ENCODE measurements at regions not wholly inside any gene's neighbourhood (a gene's known extent, or its start where the extent isn't known, plus 50 kb on each side); places are given as distances from the start of the nearest gene placed in this dataset.

DNA sequence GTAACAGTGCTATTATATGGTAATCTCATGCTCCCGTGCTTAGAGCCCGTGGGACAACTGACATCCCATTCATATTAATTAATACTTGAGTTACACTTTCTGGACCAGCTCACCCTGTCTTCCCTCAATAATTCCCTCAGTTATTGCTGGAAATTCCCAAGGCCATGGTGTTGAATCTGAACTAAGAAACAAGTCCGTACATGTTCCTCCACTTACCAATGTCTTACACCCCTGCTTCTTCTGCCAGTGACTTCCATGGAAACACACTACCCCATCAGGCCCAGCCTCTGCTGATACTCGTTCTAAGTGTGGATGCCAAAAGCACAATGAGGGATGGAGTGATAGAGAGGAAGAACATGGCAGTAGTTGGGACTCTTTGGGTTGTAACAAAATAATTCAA is 193.7 kb downstream of the RND3 start:
- ATAC-seq (replicated peaks in 1 of 2) (no peak), DNase-seq (no peak)
- H3K27ac Mint-ChIP-seq = no peak overlapping the region
- H3K4me3 Mint-ChIP-seq = no peak overlapping the region
- peaks cover 0 to 3% of the 10 kb centered on the region in 2 donors for H3K9me3 Mint-ChIP-seq
- H3K27me3 Mint-ChIP-seq (ENCODE audit: low read depth) = no peaks in the 10 kb centered on the region
- H3K36me3 Mint-ChIP-seq (ENCODE audit: insufficient read depth in 2 of 2) = no peaks in the 10 kb centered on the region
- H3K4me1 Mint-ChIP-seq (ENCODE audit: low read depth) = no peaks in the 10 kb centered on the region

DNA sequence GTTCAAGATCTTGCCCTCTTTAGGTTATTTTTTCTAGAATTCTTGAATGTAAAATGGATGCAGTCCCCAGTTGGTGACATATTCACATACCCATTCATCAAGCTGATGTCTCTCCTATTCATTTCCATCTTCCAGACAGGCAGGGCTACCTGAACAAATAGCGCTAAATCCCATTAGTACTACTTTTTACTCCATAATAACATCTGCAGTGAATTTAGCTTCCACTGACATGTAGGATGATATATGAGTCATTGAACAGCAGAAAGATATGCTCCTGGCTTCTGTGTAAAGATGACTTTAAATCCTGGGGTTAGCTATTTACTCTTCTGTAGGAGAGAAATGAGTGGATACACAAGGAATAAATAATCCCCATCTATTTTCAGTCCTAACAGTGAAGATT is 194.7 kb downstream of the RND3 start:
- ATAC-seq (replicated peaks in 1 of 2) (no peak), DNase-seq (no peak)
- Mint-ChIP-seq H3K27me3 (ENCODE audit: low read depth) (no peaks in the 10 kb centered on the region), H3K4me3 (no peak overlapping the region), H3K27ac (no peak overlapping the region), H3K4me1 (ENCODE audit: low read depth) (no peaks in the 10 kb centered on the region), H3K9me3 (peaks cover 0 to 3% of the 10 kb centered on the region in 2 donors), H3K36me3 (ENCODE audit: insufficient read depth in 2 of 2) (no peaks in the 10 kb centered on the region)

DNA sequence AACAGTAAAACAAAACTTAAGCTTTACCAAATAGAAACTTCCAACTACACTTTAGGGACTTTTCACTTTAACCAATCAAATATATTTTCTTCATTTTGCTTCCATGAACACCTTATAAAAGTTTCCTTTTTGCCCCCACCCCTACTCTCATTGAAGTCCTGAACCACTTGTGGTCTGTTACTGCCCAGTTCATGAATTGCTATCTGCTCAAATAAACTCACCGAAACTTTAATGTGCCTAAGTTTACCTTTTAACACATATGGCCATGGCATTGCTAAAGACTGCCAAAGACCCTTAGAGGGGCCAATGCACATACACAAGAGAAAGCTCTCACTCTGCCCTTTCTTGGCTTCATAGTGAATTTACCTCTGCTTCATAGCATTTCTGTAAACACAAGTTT is 195.3 kb downstream of the RND3 start:
- no peaks in the 10 kb centered on the region for H3K36me3 Mint-ChIP-seq (ENCODE audit: insufficient read depth in 2 of 2)
- H3K27ac Mint-ChIP-seq = no peak overlapping the region
- no peaks in the 10 kb centered on the region for H3K4me1 Mint-ChIP-seq (ENCODE audit: low read depth)
- DNase-seq (no peak), ATAC-seq (replicated peaks in 1 of 2) (no peak)
- H3K27me3 Mint-ChIP-seq (ENCODE audit: low read depth) = no peaks in the 10 kb centered on the region
- peaks cover 0 to 3% of the 10 kb centered on the region in 2 donors for H3K9me3 Mint-ChIP-seq
- H3K4me3 Mint-ChIP-seq = no peak overlapping the region

DNA sequence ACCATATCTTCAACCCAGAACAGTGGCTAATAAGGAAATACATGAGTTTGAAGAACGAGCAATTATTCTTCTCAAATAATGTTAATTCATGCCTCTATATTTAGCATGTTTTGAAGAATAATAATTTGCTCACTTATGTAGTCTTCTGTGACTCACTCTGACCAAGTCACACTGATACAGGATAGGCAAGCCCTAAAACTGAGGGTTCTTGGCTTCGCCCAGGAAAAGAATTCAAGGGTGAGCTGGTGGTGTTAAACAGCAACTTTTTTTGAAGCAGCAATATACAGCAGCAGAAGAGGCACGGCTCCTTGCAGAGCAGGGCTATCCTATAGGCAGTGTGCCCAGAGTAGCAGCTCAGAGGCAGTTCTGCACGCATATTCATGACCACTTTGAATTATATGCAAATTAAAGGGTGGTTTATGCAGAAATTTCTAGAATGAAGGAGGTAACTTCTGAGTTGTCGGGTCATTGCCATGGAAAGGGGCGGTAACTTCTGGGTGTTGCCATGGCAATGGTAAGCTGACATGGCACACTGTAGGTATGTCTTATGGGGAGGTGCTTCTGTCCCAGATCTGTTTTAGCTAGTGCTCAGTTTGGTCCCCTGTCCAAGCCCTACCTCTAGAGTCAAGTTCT is 200.6 kb downstream of the RND3 start:
- ATAC-seq (replicated peaks in 1 of 2) (no peak), DNase-seq (no peak)
- H3K4me1 Mint-ChIP-seq (ENCODE audit: low read depth) = no peaks in the 10 kb centered on the region
- H3K27ac Mint-ChIP-seq = no peak overlapping the region
- H3K27me3 Mint-ChIP-seq (ENCODE audit: low read depth) = no peaks in the 10 kb centered on the region
- no peaks in the 10 kb centered on the region for H3K36me3 Mint-ChIP-seq (ENCODE audit: insufficient read depth in 2 of 2)
- H3K4me3 Mint-ChIP-seq = no peak overlapping the region
- H3K9me3 Mint-ChIP-seq = peaks cover 0 to 2% of the 10 kb centered on the region in 2 donors

DNA sequence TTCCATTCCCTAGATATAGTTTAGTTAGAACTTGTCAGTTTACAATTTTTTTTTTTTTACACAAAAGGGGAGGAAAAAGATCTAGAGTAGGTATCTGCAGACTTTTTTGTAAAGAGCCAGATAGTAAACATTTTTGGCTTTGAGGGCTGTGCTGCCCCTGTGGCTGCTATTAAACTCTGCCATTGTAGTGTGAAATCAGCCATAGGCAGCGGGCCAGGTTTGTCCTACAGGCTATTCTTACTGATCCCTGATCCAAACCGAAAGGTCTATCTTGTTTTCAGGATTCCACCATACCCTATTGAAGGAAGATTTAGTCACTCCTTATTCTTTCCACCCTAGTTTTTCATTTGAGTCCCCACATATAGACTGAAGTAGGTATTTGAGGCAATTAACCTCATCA is 203.4 kb downstream of the RND3 start:
- peaks cover 0 to 2% of the 10 kb centered on the region in 2 donors for H3K36me3 Mint-ChIP-seq (ENCODE audit: insufficient read depth in 2 of 2)
- H3K4me1 Mint-ChIP-seq (ENCODE audit: low read depth) = no peaks in the 10 kb centered on the region
- ATAC-seq (replicated peaks in 1 of 2) (no peak), DNase-seq (no peak)
- H3K27me3 Mint-ChIP-seq (ENCODE audit: low read depth) = no peaks in the 10 kb centered on the region
- H3K9me3 Mint-ChIP-seq = peaks cover 3 to 6% of the 10 kb centered on the region in 2 donors
- no peak overlapping the region for H3K27ac Mint-ChIP-seq
- H3K4me3 Mint-ChIP-seq = no peak overlapping the region

DNA sequence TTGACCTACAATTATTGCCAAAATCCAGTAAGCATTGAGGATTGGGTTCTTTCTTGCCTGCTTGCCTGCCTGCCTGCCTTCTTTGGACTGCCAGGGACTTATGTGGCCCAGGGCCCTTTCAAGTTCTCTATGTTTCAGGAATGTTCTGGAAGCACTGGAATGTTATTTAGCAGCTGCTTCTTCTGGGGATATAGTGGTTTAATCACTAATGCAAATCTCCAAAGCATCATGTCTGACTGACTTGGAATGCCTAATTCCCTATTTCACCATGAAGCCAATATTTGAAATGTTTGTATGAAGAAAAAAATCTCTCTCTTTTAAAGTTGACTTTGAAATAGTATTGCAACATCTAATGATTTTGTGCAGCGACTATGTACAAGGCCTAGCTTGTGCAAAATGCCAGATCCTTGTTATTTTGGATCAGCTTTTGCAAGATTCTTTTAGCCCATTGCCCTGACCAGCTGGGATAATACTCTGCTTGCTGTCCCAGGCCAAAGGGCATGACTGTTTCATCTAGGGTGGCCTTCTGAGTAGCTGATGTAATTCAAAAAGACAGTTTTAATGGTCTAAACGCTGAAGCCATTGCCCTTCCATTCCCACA is 204.6 kb downstream of the RND3 start:
- ATAC-seq (replicated peaks in 1 of 2) (no peak), DNase-seq (no peak)
- Mint-ChIP-seq H3K27me3 (ENCODE audit: low read depth) (no peaks in the 10 kb centered on the region), H3K9me3 (peaks cover 4 to 6% of the 10 kb centered on the region in 2 donors), H3K36me3 (ENCODE audit: insufficient read depth in 2 of 2) (peaks cover 0 to 2% of the 10 kb centered on the region in 2 donors), H3K4me3 (no peak overlapping the region), H3K27ac (no peak overlapping the region), H3K4me1 (ENCODE audit: low read depth) (no peaks in the 10 kb centered on the region)

DNA sequence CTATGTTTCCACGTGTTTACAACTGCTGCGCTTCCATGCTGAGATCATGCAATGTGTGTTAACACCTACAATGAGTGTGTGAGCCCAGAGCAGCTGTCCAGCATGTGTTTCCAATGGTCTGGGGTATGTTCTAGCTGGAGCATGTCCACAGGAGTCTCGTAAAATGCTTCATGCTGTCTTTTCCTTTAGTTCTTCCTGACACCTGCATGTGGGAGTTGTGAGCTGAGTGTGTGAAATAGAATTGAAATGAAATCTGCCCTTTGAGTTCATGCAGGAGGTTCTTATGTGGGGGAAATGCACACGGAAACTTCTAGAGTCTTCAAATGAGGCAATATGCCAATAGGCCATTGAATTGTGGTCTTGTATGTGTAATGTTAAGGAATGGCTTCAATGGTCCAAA is 205.1 kb downstream of the RND3 start:
- no peaks in the 10 kb centered on the region for H3K27me3 Mint-ChIP-seq (ENCODE audit: low read depth)

DNA sequence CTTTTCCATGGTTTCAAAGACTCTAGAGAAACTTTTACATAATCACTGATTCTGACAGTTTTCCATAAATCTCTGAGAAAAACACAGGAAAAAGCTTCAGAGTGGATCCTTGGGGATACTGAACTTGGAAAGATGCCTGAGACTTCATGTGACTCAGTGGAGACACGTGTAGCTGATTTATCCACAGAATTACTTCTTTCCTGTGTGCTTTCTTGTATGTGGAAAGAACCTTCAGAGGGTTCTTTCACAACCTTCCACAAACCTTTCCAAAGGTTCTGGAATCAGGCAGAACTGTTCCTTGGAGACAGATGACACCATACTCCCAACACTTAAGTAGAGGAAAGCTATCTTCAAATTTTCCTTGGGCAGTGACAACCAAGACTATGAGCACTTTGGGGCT is 207.2 kb downstream of the RND3 start:
- Mint-ChIP-seq H3K4me1 (ENCODE audit: low read depth) (no peaks in the 10 kb centered on the region), H3K27me3 (ENCODE audit: low read depth) (no peaks in the 10 kb centered on the region), H3K4me3 (no peak overlapping the region), H3K36me3 (ENCODE audit: insufficient read depth in 2 of 2) (peaks cover 0 to 6% of the 10 kb centered on the region in 2 donors), H3K27ac (no peak overlapping the region), H3K9me3 (peaks cover 7 to 14% of the 10 kb centered on the region in 2 donors)
- DNase-seq (no peak), ATAC-seq (replicated peaks in 1 of 2) (no peak)

More for the DNA sequence above, 205.1 kb downstream of the RND3 start:
- peaks cover 0 to 2% of the 10 kb centered on the region in 2 donors for H3K36me3 Mint-ChIP-seq (ENCODE audit: insufficient read depth in 2 of 2)
- no peak for ATAC-seq (replicated peaks in 1 of 2)
- H3K27ac Mint-ChIP-seq = no peak overlapping the region
- H3K9me3 Mint-ChIP-seq = peaks cover 4 to 7% of the 10 kb centered on the region in 2 donors
- no peaks in the 10 kb centered on the region for H3K4me1 Mint-ChIP-seq (ENCODE audit: low read depth)
- H3K4me3 Mint-ChIP-seq = no peak overlapping the region
- no peak for DNase-seq

DNA sequence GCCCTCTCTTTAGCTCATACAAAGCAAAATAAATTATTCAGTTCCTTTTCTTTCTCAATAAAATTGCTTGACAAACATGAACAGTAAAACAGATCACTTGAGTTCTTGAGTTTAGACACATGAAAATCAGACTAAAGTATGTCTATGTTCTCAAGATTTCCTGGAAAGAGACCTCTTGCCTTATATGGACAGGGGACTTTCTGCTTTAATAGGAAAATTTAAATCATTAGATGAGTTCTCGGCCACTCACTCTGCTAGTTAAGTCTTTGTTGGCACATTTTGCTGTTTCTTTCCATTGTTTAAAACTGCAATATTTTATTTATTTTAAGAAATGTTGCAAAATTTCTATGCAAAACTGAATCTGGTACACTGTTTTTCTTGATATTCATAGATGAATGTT is 207.8 kb downstream of the RND3 start:
- Mint-ChIP-seq H3K9me3 (peaks cover 7 to 14% of the 10 kb centered on the region in 2 donors), H3K36me3 (ENCODE audit: insufficient read depth in 2 of 2) (peaks cover 0 to 6% of the 10 kb centered on the region in 2 donors), H3K4me3 (no peak overlapping the region), H3K27me3 (ENCODE audit: low read depth) (no peaks in the 10 kb centered on the region), H3K4me1 (ENCODE audit: low read depth) (no peaks in the 10 kb centered on the region), H3K27ac (no peak overlapping the region)
- ATAC-seq (replicated peaks in 1 of 2) (no peak), DNase-seq (no peak)

DNA sequence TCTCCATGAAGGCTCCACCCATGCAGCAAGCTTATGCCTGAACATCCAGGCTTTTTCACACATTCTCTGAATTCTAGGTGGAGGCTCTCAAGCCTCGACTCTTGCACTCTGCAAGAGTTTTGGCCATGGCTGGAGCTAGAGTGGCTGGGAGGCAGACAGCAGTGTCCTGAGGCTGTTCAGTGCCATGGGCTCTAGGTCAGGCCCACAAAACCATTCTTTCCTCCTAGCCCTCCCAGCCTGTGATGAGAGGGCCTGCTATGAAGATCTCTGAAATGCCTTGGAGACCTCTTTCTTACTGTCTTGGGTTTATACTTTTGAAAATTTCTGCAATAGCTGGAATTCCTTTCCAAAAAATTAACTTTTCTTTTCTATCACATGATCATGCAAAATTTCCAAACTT is 210.7 kb downstream of the RND3 start:
- Mint-ChIP-seq H3K27ac (no peak overlapping the region), H3K4me3 (no peak overlapping the region), H3K27me3 (ENCODE audit: low read depth) (no peaks in the 10 kb centered on the region), H3K4me1 (ENCODE audit: low read depth) (no peaks in the 10 kb centered on the region), H3K9me3 (peaks cover 7 to 12% of the 10 kb centered on the region in 2 donors), H3K36me3 (ENCODE audit: insufficient read depth in 2 of 2) (peaks cover 0 to 6% of the 10 kb centered on the region in 2 donors)
- DNase-seq (no peak), ATAC-seq (replicated peaks in 1 of 2) (no peak)

DNA sequence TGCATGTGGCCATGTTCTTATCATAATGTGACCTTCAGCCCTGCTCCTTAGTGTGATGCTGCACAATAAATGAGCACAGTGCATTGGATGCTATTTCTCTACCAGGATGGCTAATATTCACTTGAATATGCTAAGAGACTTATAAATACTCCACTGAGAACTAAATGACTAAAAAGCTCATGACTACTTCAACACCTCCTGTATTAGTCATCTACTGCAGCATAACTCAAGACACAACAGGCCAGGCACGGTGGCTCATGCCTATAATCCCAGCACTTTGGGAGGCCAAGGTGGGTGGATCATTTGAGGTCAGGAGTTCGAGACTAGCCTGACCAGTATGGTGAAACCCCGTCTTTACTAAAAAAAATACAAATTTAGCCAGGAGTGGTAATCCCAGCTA is 213.4 kb downstream of the RND3 start:
- no peak overlapping the region for H3K27ac Mint-ChIP-seq
- H3K4me3 Mint-ChIP-seq = no peak overlapping the region
- peaks cover 5 to 8% of the 10 kb centered on the region in 2 donors for H3K9me3 Mint-ChIP-seq
- no peaks in the 10 kb centered on the region for H3K27me3 Mint-ChIP-seq (ENCODE audit: low read depth)
- H3K36me3 Mint-ChIP-seq (ENCODE audit: insufficient read depth in 2 of 2) = peaks cover 0 to 5% of the 10 kb centered on the region in 2 donors
- ATAC-seq (replicated peaks in 1 of 2) = no peak
- H3K4me1 Mint-ChIP-seq (ENCODE audit: low read depth) = no peaks in the 10 kb centered on the region
- no peak for DNase-seq

DNA sequence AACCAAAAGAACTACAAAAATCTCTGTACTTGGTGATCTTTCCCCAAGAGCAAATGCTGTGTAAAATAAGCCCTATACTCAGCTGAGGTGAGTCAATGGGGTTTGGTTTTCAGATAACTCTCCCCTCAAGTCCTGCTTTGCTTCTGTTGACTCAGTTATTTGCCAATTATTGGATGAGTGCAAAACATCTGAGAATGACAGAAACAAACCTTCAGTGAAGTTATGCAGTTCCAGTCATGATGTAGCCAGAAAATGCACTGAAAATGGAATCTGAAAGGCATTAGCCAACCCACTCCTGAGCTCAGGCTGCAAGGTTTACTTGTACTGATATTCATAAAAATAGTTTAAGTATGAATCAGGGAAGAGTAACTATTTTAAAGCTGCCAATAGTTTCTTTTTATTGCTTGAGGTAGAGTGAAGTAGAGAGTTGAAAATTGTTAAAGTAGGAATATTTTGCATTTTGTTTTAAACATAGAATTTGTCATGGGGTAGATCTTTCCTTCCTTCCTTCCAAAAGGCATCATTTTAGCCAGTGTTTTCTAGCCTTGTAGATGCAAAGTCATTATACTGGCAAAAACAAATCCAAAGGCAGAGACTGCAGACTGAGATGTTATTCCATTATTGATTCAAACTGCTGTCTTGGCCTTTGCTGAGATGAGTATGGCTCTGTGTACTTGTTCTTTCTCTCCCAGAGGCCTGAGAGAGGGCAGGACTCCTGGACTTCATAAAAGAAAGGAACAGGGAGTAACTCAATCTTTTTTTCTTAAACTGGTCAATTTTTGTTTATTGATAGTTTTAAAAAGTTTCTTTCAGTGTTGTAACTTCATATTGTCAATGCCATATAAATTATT is 215.3 kb downstream of the RND3 start:
- H3K4me3 Mint-ChIP-seq = no peak overlapping the region
- no peak for ATAC-seq (replicated peaks in 1 of 2)
- no peaks in the 10 kb centered on the region for H3K27me3 Mint-ChIP-seq (ENCODE audit: low read depth)
- peaks cover 0 to 2% of the 10 kb centered on the region in 2 donors for H3K36me3 Mint-ChIP-seq (ENCODE audit: insufficient read depth in 2 of 2)
- H3K9me3 Mint-ChIP-seq = peaks cover 1 to 6% of the 10 kb centered on the region in 2 donors
- H3K4me1 Mint-ChIP-seq (ENCODE audit: low read depth) = no peaks in the 10 kb centered on the region
- no peak for DNase-seq
- no peak overlapping the region for H3K27ac Mint-ChIP-seq

DNA sequence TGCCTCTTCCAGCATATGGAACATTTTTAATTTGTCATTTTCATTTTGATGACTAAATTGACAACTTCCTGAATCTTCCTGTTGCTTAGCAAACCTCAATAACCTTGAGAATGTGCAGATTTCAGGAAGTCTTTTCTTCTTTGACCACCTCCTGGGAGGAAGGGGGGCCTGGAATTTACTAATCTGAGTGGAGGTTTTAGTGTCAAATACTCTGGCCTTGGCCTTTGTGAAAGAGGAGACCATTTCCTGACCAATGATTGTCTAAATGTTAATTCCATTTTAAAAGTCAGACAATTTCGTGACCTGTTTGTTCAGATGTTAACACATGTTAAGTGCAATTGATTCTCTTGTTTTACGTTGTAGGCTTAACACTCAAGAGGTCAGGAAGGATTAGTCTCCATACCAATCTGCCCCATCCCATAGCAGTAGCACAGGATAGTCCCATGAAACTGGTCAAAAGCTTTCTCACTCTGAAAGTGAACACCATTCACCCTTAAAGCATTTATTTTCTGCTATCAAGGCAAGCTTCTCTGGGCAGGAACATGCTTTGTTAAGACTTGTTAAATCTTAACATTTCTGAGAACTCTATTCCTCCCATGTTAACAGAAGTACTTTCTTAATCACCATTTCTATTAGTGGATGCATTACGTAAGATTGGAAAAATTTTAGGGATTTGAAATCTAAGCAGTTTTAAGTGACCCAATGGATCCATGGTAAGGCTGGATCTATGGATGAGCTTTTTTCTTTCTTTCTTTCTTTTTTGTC is 219.6 kb downstream of the RND3 start:
- DNase-seq = no peak
- no peak for ATAC-seq (replicated peaks in 1 of 2)
- H3K27ac Mint-ChIP-seq = peak overlapping the region; percentile 35
- H3K4me3 Mint-ChIP-seq = no peak overlapping the region
- no peaks in the 10 kb centered on the region for H3K27me3 Mint-ChIP-seq (ENCODE audit: low read depth)
- H3K4me1 Mint-ChIP-seq (ENCODE audit: low read depth) = no peaks in the 10 kb centered on the region
- peaks cover 0 to 2% of the 10 kb centered on the region in 2 donors for H3K9me3 Mint-ChIP-seq
- no peaks in the 10 kb centered on the region for H3K36me3 Mint-ChIP-seq (ENCODE audit: insufficient read depth in 2 of 2)

Measured in activated T-cell treated with anti-CD3 and anti-CD28 coated beads, Interleukin-2, amount 50 U/mL, for 72 hours (primary cell).